BLaER1 treated with 17β-estradiol and CSF1 and Interleukin-3, amounts not matched to agents 10 nM and 100 nM (cell line): ENCODE measurements at regions not wholly inside any gene's neighbourhood (a gene's known extent, or its start where the extent isn't known, plus 50 kb on each side); places are given as distances from the start of the nearest gene placed in this dataset.
"Not testable (repeated sequence)": the region's sequence is repeated elsewhere in the genome, so short reads cannot be mapped to it uniquely, and the experiment has no call there.

ENCODE experiments used
- H3K27ac ChIP-seq, 11 experiments: shearing (Covaris generic); formaldehyde crosslinking; 2 replicates each; pipeline ENCODE4 v1.8.1; 2022
- H3K27me3 ChIP-seq, 11 experiments: shearing (Covaris generic); formaldehyde crosslinking; 2 replicates each; pipeline ENCODE4 v1.8.1; 2022
- H3K36me3 ChIP-seq, 11 experiments: shearing (Covaris generic); formaldehyde crosslinking; 2 replicates each; pipeline ENCODE4 v1.8.1; 2022
- H3K4me1 ChIP-seq, 10 experiments: shearing (Covaris generic); formaldehyde crosslinking; 2 replicates each; pipeline ENCODE4 v1.8.1; 2022
- H3K4me2 ChIP-seq, 11 experiments: shearing (Covaris generic); formaldehyde crosslinking; 2 replicates each; pipeline ENCODE4 v1.8.1; 2022
- H3K4me3 ChIP-seq, 10 experiments: shearing (Covaris generic); formaldehyde crosslinking; 2 replicates each; pipeline ENCODE4 v1.8.1; 2022
- H3K9ac ChIP-seq, 11 experiments: shearing (Covaris generic); formaldehyde crosslinking; 2 replicates each; pipeline ENCODE4 v1.8.1; 2022
- H3K9me3 ChIP-seq, 11 experiments: shearing (Covaris generic); formaldehyde crosslinking; replicated peaks in 1 of 11; 2 replicates each; pipeline ENCODE4 v1.8.1; 2022
- H4K20me1 ChIP-seq, 11 experiments: shearing (Covaris generic); formaldehyde crosslinking; 2 replicates each; pipeline ENCODE4 v1.8.1; 2022
- Cebpa-rat ChIP-seq, 11 experiments: shearing (Covaris generic); IDR thresholded peaks; 2 replicates each; pipeline ENCODE4 v1.8.1; 2022

- no peak for TF ChIP-seq Cebpa-rat (IDR thresholded peaks at IDR 0.05)
- no peaks in the 10 kb centered on the region for H4K20me1 ChIP-seq
- peaks cover 0 to 8% (median 0%) of the 10 kb centered on the region in 10 experiments; a peak in 1 of 20 replicates for H3K4me1 ChIP-seq
- no peak overlapping the region for H3K27ac ChIP-seq
- no peak overlapping the region for H3K4me3 ChIP-seq
- H3K27me3 ChIP-seq = no peaks in the 10 kb centered on the region
- H3K9ac ChIP-seq = no peak overlapping the region
- H3K9me3 ChIP-seq = peaks cover 0 to 6% (median 0%) of the 10 kb centered on the region in 11 experiments; a peak in 1 of 22 replicates
- H3K4me2 ChIP-seq = 0 out of 22 replicates have a peak overlapping the region, but pooled peaks of 1 of the 11 experiments have one; percentile 29
- no peaks in the 10 kb centered on the region for H3K36me3 ChIP-seq
Observed at GRCh38 chr16:16578701-16579100, 199.8 kb downstream of the NPIPA7 start.

- not testable (repeated sequence) for H3K4me2 ChIP-seq, H3K9ac ChIP-seq, H3K9me3 ChIP-seq, H3K4me1 ChIP-seq, H3K27me3 ChIP-seq, H4K20me1 ChIP-seq, H3K4me3 ChIP-seq, H3K27ac ChIP-seq, H3K36me3 ChIP-seq
Observed at GRCh38 chr16:16582916-16583315, 204.0 kb downstream of the NPIPA7 start.

- H3K4me3 ChIP-seq, H3K9ac ChIP-seq, H3K9me3 ChIP-seq, H3K4me2 ChIP-seq, H4K20me1 ChIP-seq, H3K27me3 ChIP-seq, H3K36me3 ChIP-seq, H3K27ac ChIP-seq, H3K4me1 ChIP-seq: not testable (repeated sequence)
Observed at GRCh38 chr16:16586073-16586651, 207.2 kb downstream of the NPIPA7 start.

GRCh38 chr16:16586969-16587368 is 208.0 kb downstream of the NPIPA7 start:
- not testable (repeated sequence) for H3K4me2 ChIP-seq, H3K4me1 ChIP-seq, H3K27me3 ChIP-seq

GRCh38 chr16:16588436-16588835 is 209.5 kb downstream of the NPIPA7 start:
- H3K4me2 ChIP-seq, H3K4me1 ChIP-seq, H3K9me3 ChIP-seq, H3K4me3 ChIP-seq, H4K20me1 ChIP-seq, H3K27me3 ChIP-seq, H3K9ac ChIP-seq, H3K27ac ChIP-seq, H3K36me3 ChIP-seq: not testable (repeated sequence)

More at GRCh38 chr16:16586969-16587368, 208.0 kb downstream of the NPIPA7 start:
- H3K9ac ChIP-seq, H3K36me3 ChIP-seq, H3K9me3 ChIP-seq, H4K20me1 ChIP-seq, H3K4me3 ChIP-seq, H3K27ac ChIP-seq: not testable (repeated sequence)

GRCh38 chr16:16590654-16591318 is 211.8 kb downstream of the NPIPA7 start:
- not testable (repeated sequence) for H3K27me3 ChIP-seq, H3K27ac ChIP-seq, H4K20me1 ChIP-seq, H3K36me3 ChIP-seq, H3K9ac ChIP-seq, H3K4me2 ChIP-seq, H3K4me1 ChIP-seq, H3K4me3 ChIP-seq, H3K9me3 ChIP-seq

GRCh38 chr16:16593156-16593863 is 214.4 kb downstream of the NPIPA7 start:
- not testable (repeated sequence) for H3K27me3 ChIP-seq, H3K4me1 ChIP-seq, H3K9me3 ChIP-seq, H3K4me2 ChIP-seq, H3K9ac ChIP-seq, H3K27ac ChIP-seq, H3K4me3 ChIP-seq, H4K20me1 ChIP-seq, H3K36me3 ChIP-seq

- not testable (repeated sequence) for H4K20me1 ChIP-seq, H3K9ac ChIP-seq, H3K27me3 ChIP-seq, H3K4me1 ChIP-seq, H3K4me3 ChIP-seq, H3K36me3 ChIP-seq, H3K27ac ChIP-seq, H3K9me3 ChIP-seq
- peak overlapping the region in 1 of 11 experiments; percentile 7; a peak in 1 of 22 replicates for H3K4me2 ChIP-seq
Observed at GRCh38 chr16:16595029-16595718, 216.2 kb downstream of the NPIPA7 start.

- not testable (repeated sequence) for H3K4me3 ChIP-seq, H3K36me3 ChIP-seq, H4K20me1 ChIP-seq, H3K4me2 ChIP-seq, H3K9me3 ChIP-seq, H3K9ac ChIP-seq, H3K27ac ChIP-seq, H3K27me3 ChIP-seq, H3K4me1 ChIP-seq
Observed at GRCh38 chr16:16601239-16601638, 222.3 kb downstream of the NPIPA7 start.

- H3K9ac ChIP-seq, H4K20me1 ChIP-seq, H3K27me3 ChIP-seq, H3K4me1 ChIP-seq, H3K27ac ChIP-seq, H3K9me3 ChIP-seq, H3K36me3 ChIP-seq, H3K4me3 ChIP-seq, H3K4me2 ChIP-seq: not testable (repeated sequence)
Observed at GRCh38 chr16:16607401-16608082, 228.6 kb downstream of the NPIPA7 start.

- H3K4me3 ChIP-seq, H4K20me1 ChIP-seq, H3K27me3 ChIP-seq: not testable (repeated sequence)
Observed at GRCh38 chr16:16609627-16610026, 230.7 kb downstream of the NPIPA7 start.

GRCh38 chr16:16610389-16610967 is 231.5 kb downstream of the NPIPA7 start:
- not testable (repeated sequence) for H3K27ac ChIP-seq, H3K4me1 ChIP-seq, H3K36me3 ChIP-seq, H3K4me3 ChIP-seq, H3K4me2 ChIP-seq, H3K27me3 ChIP-seq, H3K9ac ChIP-seq, H4K20me1 ChIP-seq, H3K9me3 ChIP-seq

More at GRCh38 chr16:16609627-16610026, 230.7 kb downstream of the NPIPA7 start:
- H3K9me3 ChIP-seq, H3K36me3 ChIP-seq, H3K4me1 ChIP-seq, H3K4me2 ChIP-seq, H3K27ac ChIP-seq, H3K9ac ChIP-seq: not testable (repeated sequence)

GRCh38 chr16:16613212-16613611 is 234.3 kb downstream of the NPIPA7 start:
- not testable (repeated sequence) for H3K4me3 ChIP-seq, H3K4me2 ChIP-seq, H4K20me1 ChIP-seq, H3K4me1 ChIP-seq, H3K36me3 ChIP-seq, H3K9ac ChIP-seq, H3K9me3 ChIP-seq, H3K27me3 ChIP-seq, H3K27ac ChIP-seq
